Naive thymus-derived CD4-positive, alpha-beta T cell (primary cell): ENCODE measurements at regions not wholly inside any gene's neighbourhood (a gene's known extent, or its start where the extent isn't known, plus 50 kb on each side); places are given as distances from the start of the nearest gene placed in this dataset.

ENCODE experiments used
- ATAC-seq: fragments of 150-1000 bp; cut with Tn5 transposase; 2 replicates; pipeline ENCODE4 v1.10.0; 2021; ENCODE audit warnings: mild to moderate bottlenecking, moderate library complexity
- CTCF ChIA-PET: fragments of 350-600 bp; sonication (Branson Sonifier 250); formaldehyde crosslinking; loops from one replicate; lab custom pipeline; 2021; ENCODE audit warnings: antibody characterized with exemption; lab: Charles Lee
- POLR2A ChIA-PET: fragments of 350-600 bp; sonication (Branson Sonifier 250); formaldehyde crosslinking; loops from one replicate; lab custom pipeline; 2021; ENCODE audit warnings: antibody characterized with exemption, inconsistent platforms; lab: Charles Lee
- DNase-seq, 9 donors: peaks; one replicate each; pipeline versions ENCODE4 v3.0.0 to v3.0.0-alpha.2; 2020 to 2022; ENCODE audit warnings: mixed read lengths in 1 of 9
- H3K27ac ChIP-seq: one replicate; pipeline ENCODE4 v1.7.0; 2013; ENCODE audit warnings: mild to moderate bottlenecking, low read depth, low read length, moderate library complexity
- H3K27me3 ChIP-seq, 2 donors: one replicate each; pipeline ENCODE4 v1.7.0; 2013; ENCODE audit warnings: low read length in 2 of 2, mild to moderate bottlenecking in 2 of 2, moderate library complexity in 2 of 2; ENCODE audit not compliant: control insufficient read depth in 2 of 2, insufficient read depth in 2 of 2
- H3K36me3 ChIP-seq, 3 experiments: 1 replicate in 2 of 3; 2 replicates in 1 of 3; pipeline ENCODE4 v1.7.0; 2013; ENCODE audit warnings: low read length in 3 of 3, mild to moderate bottlenecking in 3 of 3, moderate library complexity in 1 of 3; ENCODE audit not compliant: insufficient read depth in 3 of 3, control insufficient read depth in 2 of 3
- H3K4me1 ChIP-seq, 2 donors: one replicate each; pipeline ENCODE4 v1.7.0; 2013; ENCODE audit warnings: low read length in 2 of 2, mild to moderate bottlenecking in 2 of 2, moderate library complexity in 1 of 2; ENCODE audit not compliant: control insufficient read depth in 2 of 2, insufficient read depth in 2 of 2
- H3K4me3 ChIP-seq: 2 replicates; pipeline ENCODE4 v1.7.0; 2013; ENCODE audit warnings: mild to moderate bottlenecking, low read length
- H3K9me3 ChIP-seq, 3 experiments: 1 replicate in 2 of 3; 2 replicates in 1 of 3; pipeline ENCODE4 v1.7.0; 2013; ENCODE audit warnings: low read length in 3 of 3; ENCODE audit not compliant: control insufficient read depth in 2 of 3
- H3K27ac Mint-ChIP-seq, 9 donors: one replicate each; pipeline ENCODE4 v1.8.0; 2020 to 2022; ENCODE audit warnings: mixed read lengths in 9 of 9, mild to moderate bottlenecking in 8 of 9, moderate library complexity in 5 of 9, inconsistent platforms in 2 of 9
- H3K27me3 Mint-ChIP-seq, 5 donors: one replicate each; pipeline ENCODE4 v1.8.0; 2021 to 2022; ENCODE audit warnings: mixed read lengths in 5 of 5, mild to moderate bottlenecking in 1 of 5
- H3K36me3 Mint-ChIP-seq, 5 donors: one replicate each; pipeline ENCODE4 v1.8.0; 2020 to 2022; ENCODE audit warnings: mixed read lengths in 5 of 5, mild to moderate bottlenecking in 3 of 5, inconsistent platforms in 1 of 5
- H3K4me1 Mint-ChIP-seq, 7 donors: one replicate each; pipeline ENCODE4 v1.8.0; 2020 to 2022; ENCODE audit warnings: mixed read lengths in 7 of 7, mild to moderate bottlenecking in 3 of 7, inconsistent platforms in 1 of 7
- H3K4me3 Mint-ChIP-seq, 10 donors: one replicate each; pipeline ENCODE4 v1.8.0; 2020 to 2022; ENCODE audit warnings: mild to moderate bottlenecking in 10 of 10, mixed read lengths in 10 of 10, moderate library complexity in 6 of 10, inconsistent platforms in 2 of 10
- H3K9me3 Mint-ChIP-seq, 11 donors: one replicate each; pipeline ENCODE4 v1.8.0; 2020 to 2022; ENCODE audit warnings: mixed read lengths in 11 of 11, mild to moderate bottlenecking in 4 of 11, inconsistent platforms in 1 of 11, moderate library complexity in 1 of 11
- intact Hi-C, 2 donors: fragments of 100-400 bp; cut with micrococcal nuclease; formaldehyde crosslinking; loops; one replicate each; pipeline ENCODE4 v1.15.1; 2023

DNA sequence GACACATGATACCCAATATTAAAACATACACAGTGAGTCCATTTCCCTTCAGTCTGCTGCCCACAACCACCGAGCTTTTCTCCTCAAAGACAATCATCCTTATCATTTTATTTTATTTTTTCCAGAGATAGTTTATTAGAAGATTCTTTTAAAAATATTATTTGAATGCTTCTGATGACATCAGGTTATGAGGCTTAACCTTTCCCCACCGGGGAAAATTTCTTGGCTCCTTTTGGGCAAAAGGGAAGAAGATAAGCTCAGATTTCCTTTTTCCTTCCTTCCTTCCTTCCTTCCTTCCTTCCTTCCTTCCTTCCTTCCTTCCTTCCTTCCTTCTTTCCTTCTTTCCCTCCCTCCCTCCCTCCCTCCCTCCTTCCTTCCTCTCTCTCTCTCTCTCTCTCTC lies 149.5 kb upstream of the CITED2 start:
- H3K27me3 ChIP-seq: no peaks in the 10 kb centered on the region
- H3K9me3 ChIP-seq: no peaks in the 10 kb centered on the region
- no peaks in the 10 kb centered on the region for H3K36me3 ChIP-seq
- H3K4me1 ChIP-seq: no peaks in the 10 kb centered on the region
- intact Hi-C loops: no loop called here
- no peak for ATAC-seq
- DNase-seq: no peak
- no peak overlapping the region for H3K4me3 Mint-ChIP-seq
- no peak overlapping the region for H3K4me3 ChIP-seq
- ChIA-PET POLR2A (no interaction called here), CTCF (no interaction called here)
- peaks cover 0 to 4% (median 0%) of the 10 kb centered on the region in 5 donors for H3K36me3 Mint-ChIP-seq
- H3K27ac ChIP-seq: no peak overlapping the region
- H3K4me1 Mint-ChIP-seq: no peaks in the 10 kb centered on the region
- H3K27me3 Mint-ChIP-seq: peaks cover 2 to 31% (median 11%) of the 10 kb centered on the region in 5 donors
- H3K27ac Mint-ChIP-seq: no peak overlapping the region
- peaks cover 0 to 9% (median 0%) of the 10 kb centered on the region in 11 donors for H3K9me3 Mint-ChIP-seq

DNA sequence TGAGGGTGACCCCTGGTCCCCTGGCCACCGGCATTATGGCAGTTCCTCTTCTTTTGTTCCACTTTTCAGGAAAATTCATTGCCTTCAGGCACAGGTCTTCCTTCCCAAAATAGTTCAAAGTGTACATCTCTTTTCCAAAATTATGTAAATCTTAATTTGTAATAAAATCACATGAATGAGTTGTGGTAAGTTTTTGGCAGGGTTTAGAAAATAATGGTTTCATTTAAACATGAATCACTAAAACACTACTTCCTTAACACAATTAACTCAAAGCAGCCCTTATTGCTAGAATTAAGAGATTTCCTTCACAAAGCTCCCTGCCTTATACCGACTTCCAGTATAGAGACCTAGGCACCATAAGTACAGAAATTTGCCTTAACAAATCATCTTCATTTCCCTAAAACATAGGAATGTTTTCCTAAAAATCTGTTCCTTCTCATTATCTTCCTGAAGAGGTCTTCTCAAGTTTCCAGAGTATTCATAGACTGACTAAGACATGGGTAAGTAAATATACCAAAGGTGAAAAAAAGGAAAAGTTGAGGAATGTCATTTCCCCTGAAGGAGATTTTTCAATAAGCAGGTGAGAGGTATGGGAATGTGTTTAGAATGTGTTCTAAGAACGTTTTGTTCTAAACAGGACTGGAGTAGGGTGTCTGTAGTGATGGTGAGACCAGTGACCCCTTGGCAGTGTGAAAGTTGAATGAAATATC lies 148.2 kb upstream of the CITED2 start:
- no peak for DNase-seq
- POLR2A ChIA-PET: no interaction called here
- H3K36me3 ChIP-seq: no peaks in the 10 kb centered on the region

DNA sequence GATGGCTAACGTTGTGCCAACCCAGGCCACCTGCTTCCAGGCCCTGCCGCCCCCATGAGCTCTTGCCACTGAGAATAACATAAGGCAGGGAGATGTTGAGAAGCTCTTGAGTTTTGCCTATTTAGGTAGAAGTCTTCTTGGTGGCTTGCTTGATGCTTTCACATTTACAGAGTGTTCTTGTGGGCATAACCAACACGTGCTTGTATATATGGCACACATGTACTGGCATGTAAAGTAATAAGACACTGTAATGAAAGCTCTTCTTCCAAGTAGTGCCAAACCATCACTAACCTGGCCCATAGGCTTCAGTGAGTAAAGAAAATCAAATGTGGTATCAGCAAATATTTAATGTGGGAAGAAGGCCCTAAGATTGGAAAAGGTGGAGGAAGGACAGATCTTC lies 146.9 kb upstream of the CITED2 start:
- ChIA-PET POLR2A (no interaction called here), CTCF (interaction anchor here (0.6 kb wide), 1 partner anchor 147 kb away, joined by 3 read pairs; no protein-coding TSS in a partner anchor)
- Histone ChIP-seq H3K4me1 (no peaks in the 10 kb centered on the region), H3K27ac (no peak overlapping the region), H3K36me3 (no peaks in the 10 kb centered on the region), H3K4me3 (no peak overlapping the region), H3K27me3 (no peaks in the 10 kb centered on the region), H3K9me3 (no peaks in the 10 kb centered on the region)
- Mint-ChIP-seq H3K4me1 (no peaks in the 10 kb centered on the region), H3K36me3 (peaks cover 0 to 2% (median 0%) of the 10 kb centered on the region in 5 donors), H3K9me3 (peaks cover 0 to 3% (median 0%) of the 10 kb centered on the region in 11 donors), H3K4me3 (no peak overlapping the region), H3K27me3 (peaks cover 0 to 23% (median 11%) of the 10 kb centered on the region in 5 donors), H3K27ac (no peak overlapping the region)
- DNase-seq: no peak
- intact Hi-C loops: no loop called here
- ATAC-seq: no peak

More for the DNA sequence above, 148.2 kb upstream of the CITED2 start:
- Mint-ChIP-seq H3K27ac (no peak overlapping the region), H3K4me1 (no peaks in the 10 kb centered on the region), H3K9me3 (peaks cover 0 to 6% (median 0%) of the 10 kb centered on the region in 11 donors), H3K27me3 (peaks cover 2 to 29% (median 11%) of the 10 kb centered on the region in 5 donors), H3K36me3 (peaks cover 0 to 4% (median 0%) of the 10 kb centered on the region in 5 donors), H3K4me3 (no peak overlapping the region)
- Histone ChIP-seq H3K9me3 (no peaks in the 10 kb centered on the region), H3K4me3 (no peak overlapping the region), H3K27ac (no peak overlapping the region), H3K4me1 (no peaks in the 10 kb centered on the region), H3K27me3 (no peaks in the 10 kb centered on the region)
- intact Hi-C loops: no loop called here
- CTCF ChIA-PET: no interaction called here
- no peak for ATAC-seq

DNA sequence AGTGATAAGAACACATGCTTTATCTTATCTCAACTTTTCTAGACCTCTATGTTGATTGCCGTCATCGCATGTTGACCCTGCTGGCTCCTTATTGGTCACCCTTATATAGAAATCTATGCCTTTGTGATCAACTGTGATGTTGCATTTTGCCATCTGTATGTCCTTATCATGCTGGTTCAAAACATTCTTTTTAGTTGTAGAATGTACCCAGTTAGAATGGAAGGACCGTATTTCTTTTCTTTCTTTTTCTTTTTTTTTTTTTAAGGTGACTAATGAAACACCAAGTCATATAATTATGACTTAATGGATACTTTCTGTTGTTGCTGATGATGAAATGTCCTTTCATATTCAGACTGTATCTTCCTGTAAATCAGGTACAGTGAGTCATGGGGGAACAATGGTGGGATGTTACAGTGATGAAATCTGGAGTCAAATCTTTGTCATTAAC lies 145.9 kb upstream of the CITED2 start:
- ATAC-seq: no peak
- H3K9me3 Mint-ChIP-seq: peaks cover 0 to 3% (median 0%) of the 10 kb centered on the region in 11 donors
- H3K9me3 ChIP-seq: no peaks in the 10 kb centered on the region
- CTCF ChIA-PET: no interaction called here
- no peak overlapping the region for H3K4me3 Mint-ChIP-seq
- DNase-seq: no peak
- no peak overlapping the region for H3K4me3 ChIP-seq
- intact Hi-C loops: no loop called here
- peaks cover 0 to 19% (median 5%) of the 10 kb centered on the region in 5 donors for H3K27me3 Mint-ChIP-seq
- H3K36me3 ChIP-seq: no peaks in the 10 kb centered on the region
- H3K4me1 Mint-ChIP-seq: no peaks in the 10 kb centered on the region
- H3K27ac ChIP-seq: no peak overlapping the region
- H3K27ac Mint-ChIP-seq: no peak overlapping the region
- H3K36me3 Mint-ChIP-seq: peaks cover 0 to 2% (median 0%) of the 10 kb centered on the region in 5 donors
- no peaks in the 10 kb centered on the region for H3K4me1 ChIP-seq
- H3K27me3 ChIP-seq: no peaks in the 10 kb centered on the region
- POLR2A ChIA-PET: no interaction called here

DNA sequence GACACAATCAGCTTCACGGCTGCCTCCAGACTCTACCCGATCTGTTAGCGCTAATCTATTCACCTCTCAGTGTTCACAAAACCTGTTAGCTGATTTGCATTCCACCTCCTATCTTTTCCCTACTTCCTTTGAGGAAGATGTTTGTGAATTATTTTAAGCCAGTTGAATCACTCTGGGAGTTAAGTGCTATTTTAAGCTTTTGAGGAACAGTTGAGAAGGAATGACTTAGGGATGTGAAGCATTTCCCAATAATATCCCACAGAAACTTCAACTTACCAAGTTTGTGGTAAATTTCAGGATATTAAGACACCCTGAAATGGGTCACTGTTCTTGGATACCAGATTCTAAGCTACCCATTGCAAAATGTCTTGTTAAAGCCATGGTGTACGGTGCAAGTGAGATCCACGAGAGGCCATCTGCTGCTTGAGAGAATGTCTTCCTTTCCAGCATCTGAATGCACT lies 145.2 kb upstream of the CITED2 start:
- Histone ChIP-seq H3K9me3 (no peaks in the 10 kb centered on the region), H3K36me3 (no peaks in the 10 kb centered on the region), H3K27me3 (no peaks in the 10 kb centered on the region), H3K27ac (no peak overlapping the region), H3K4me3 (no peak overlapping the region), H3K4me1 (no peaks in the 10 kb centered on the region)
- peaks cover 0 to 3% (median 0%) of the 10 kb centered on the region in 11 donors for H3K9me3 Mint-ChIP-seq
- ATAC-seq (no peak), DNase-seq (no peak)
- H3K4me3 Mint-ChIP-seq: no peak overlapping the region
- ChIA-PET POLR2A (interaction anchor here (0.6 kb wide), 1 partner anchor 25 kb away, joined by 3 read pairs; no protein-coding TSS in a partner anchor), CTCF (interaction anchor here (0.7 kb wide), 1 partner anchor 593 kb away, joined by 3 read pairs; no protein-coding TSS in a partner anchor)
- H3K27ac Mint-ChIP-seq: no peak overlapping the region
- peaks cover 0 to 2% (median 0%) of the 10 kb centered on the region in 5 donors for H3K36me3 Mint-ChIP-seq
- intact Hi-C loops: no loop called here
- H3K27me3 Mint-ChIP-seq: peaks cover 0 to 16% (median 4%) of the 10 kb centered on the region in 5 donors
- no peaks in the 10 kb centered on the region for H3K4me1 Mint-ChIP-seq

DNA sequence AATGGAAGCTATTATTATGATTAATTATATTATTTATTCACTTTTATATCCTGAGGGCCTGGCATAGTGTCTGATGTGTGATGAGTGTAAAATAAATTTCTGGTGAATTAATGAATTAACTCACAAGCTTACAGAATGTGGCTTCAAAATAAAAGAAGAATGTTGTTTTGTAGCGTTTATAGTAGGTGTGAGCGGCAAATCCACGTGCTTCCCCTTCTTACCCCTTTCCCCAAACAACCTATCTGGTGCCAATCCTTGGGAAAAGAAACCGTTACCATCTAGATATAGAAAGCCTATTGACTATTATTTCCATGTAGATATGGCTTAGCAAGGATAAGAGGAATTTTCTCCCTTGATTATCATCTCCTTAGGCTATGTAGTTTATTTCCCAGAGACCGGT lies 144.6 kb upstream of the CITED2 start:
- H3K36me3 ChIP-seq: no peaks in the 10 kb centered on the region
- no peaks in the 10 kb centered on the region for H3K9me3 ChIP-seq
- H3K4me3 ChIP-seq: no peak overlapping the region
- Mint-ChIP-seq H3K27me3 (peaks cover 0 to 16% (median 2%) of the 10 kb centered on the region in 5 donors), H3K9me3 (peaks cover 0 to 3% (median 0%) of the 10 kb centered on the region in 11 donors), H3K27ac (no peak overlapping the region), H3K4me1 (no peaks in the 10 kb centered on the region), H3K4me3 (no peak overlapping the region), H3K36me3 (peaks cover 0 to 2% (median 0%) of the 10 kb centered on the region in 5 donors)
- ChIA-PET CTCF (interaction anchor here (0.7 kb wide), 1 partner anchor 592 kb away, joined by 3 read pairs; no protein-coding TSS in a partner anchor), POLR2A (interaction anchor here (0.5 to 0.6 kb wide), 2 partner anchors 25 to 1398 kb away, joined by 3 read pairs; no protein-coding TSS in a partner anchor)
- H3K4me1 ChIP-seq: no peaks in the 10 kb centered on the region
- intact Hi-C loops: no loop called here
- H3K27me3 ChIP-seq: no peaks in the 10 kb centered on the region
- H3K27ac ChIP-seq: no peak overlapping the region
- DNase-seq (no peak), ATAC-seq (no peak)
